PC-9 (cell line): ENCODE measurements at regions not wholly inside any gene's neighbourhood (a gene's known extent, or its start where the extent isn't known, plus 50 kb on each side); places are given as distances from the start of the nearest gene placed in this dataset.

ENCODE experiments used
- CTCF ChIP-seq: fragments of 200-600 bp; sonication (generic); conservative IDR thresholded peaks from 2 replicates; pipeline ENCODE4 v1.6.1; 2017; ENCODE audit warnings: mixed run types, antibody characterized with exemption, mild to moderate bottlenecking, moderate library complexity
- EZH2 ChIP-seq: fragments of 200-600 bp; sonication (generic); IDR thresholded peaks from 2 replicates; pipeline ENCODE4 v1.8.0; 2017; ENCODE audit warnings: antibody characterized with exemption, low read depth

DNA sequence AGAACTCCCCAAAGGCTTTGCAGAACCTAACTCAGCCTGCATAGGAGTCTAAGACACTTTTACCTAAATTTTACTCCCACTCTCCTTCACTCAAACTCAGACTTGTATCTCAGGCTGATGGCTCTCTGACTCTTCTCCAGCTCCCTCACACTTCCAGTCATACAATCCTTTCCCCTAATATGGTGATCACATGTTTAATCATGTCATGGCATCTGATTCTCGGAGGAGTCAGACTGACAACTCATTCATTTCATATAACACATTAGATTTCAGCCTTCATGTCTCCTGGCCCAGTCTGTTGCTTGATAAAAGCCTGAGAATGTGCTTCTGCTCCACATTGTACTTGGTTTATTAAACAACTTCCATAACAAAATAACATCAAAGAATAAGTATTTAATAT, 1503.9 kb upstream of the TENM4 start:
- TF ChIP-seq CTCF (no peak), EZH2 (no peak)
